GM18498 (cell line): ENCODE measurements at regions not wholly inside any gene's neighbourhood (a gene's known extent, or its start where the extent isn't known, plus 50 kb on each side); places are given as distances from the start of the nearest gene placed in this dataset.

Experiments used
- ATAC-seq: cut with Tn5 transposase; IDR thresholded peaks from one replicate; pipeline ENCODE4 v1.9.1; 2021; ENCODE audit warnings: mild to moderate bottlenecking, moderate library complexity; ENCODE audit not compliant: unreplicated experiment

DNA sequence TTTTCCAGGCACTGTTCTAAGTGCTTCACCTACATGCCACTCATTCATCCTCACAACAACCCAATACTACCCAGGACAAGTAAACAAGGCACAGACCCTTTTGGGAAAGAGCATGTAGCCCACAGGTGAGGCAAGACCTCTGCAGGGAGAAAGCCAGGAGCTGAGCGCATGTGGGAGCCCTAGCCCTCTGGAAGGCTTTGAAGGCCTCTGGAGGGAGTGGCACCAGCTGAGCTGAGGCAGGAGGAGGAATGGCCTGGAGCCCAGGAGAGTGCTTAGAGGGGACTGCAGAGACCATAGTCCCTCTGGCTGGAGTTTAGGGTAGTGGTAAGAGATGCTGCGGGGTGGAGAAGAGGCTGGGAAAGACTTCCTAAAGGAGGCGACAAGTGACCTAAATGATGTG is 516.5 kb downstream of the FUT8 start:
- ATAC-seq: no peak

DNA sequence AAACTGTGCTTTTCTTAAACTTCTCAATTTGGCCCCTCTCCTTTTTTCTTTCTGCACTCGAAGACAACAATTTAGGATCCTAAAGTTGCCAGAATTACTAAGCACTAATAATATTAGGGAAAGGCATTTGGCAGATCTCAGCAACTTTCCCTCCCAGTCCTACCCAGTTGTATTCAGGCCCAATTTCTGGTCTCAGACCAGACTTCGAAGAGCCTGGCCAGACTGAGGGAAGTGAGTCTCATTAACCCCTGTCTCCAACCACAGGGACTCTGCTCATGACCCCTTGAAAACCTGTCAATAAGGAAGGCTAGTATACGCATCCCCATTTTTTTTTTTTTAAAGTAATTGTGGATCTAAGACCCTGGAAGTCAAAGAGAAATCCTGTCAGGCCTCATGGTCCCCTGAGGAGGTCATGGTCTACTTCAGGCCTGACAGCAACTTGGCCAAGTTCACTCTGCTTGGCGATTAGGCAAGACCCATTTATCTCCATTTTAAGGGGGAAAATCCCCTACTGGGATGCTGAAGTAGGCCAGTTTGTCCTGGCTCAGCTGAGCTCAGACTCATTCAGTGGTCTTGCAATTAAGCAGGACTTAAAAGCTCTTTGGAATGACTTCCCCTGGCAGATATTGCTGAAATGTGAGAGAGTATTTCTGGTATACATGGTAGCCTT is 521.0 kb downstream of the FUT8 start:
- ATAC-seq: no peak

DNA sequence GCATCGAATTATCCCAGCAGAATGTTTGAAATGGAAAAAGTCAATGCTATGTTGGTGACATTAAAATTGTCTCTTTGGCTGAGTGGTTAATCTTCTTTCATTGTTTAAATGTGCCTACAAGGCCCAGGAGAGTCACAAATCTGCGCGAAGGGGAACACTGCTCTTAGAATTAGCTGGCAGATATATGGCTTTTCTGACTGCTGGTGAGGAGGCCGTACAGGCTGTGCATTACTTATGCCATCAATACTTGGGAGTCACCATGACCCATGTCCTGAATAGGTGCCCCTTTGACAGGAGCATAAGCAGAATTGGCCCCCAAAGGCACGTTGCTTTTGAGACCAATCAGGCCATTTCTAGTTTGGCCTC is 521.5 kb downstream of the FUT8 start:
- ATAC-seq: no peak

DNA sequence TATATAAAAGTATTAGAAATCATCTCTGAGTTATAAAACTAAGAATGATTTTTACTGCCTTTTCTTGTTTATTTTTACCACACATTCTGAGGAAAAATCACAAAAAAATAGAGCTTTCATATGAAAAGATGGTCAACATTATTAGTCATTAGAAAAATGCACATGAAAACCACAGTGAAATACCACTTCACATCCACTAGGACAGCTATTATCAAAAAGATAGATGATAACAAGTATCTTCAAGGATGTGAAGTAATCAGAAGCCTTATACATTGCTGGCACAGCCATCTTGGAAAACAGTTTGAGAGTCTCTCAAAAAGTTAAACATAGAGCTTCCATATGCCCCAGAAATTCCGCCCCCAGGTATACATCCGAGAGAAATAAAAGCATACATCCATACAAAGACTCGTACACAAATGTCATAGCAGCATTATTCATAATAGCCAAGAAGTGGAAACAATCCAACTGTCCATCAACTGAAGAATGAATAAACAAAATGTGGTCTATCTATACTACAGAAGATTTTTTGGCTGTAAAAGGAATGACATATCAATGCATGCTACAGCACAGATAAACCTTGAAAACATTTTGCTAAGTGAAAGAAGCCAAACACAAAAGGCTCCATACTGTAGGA is 523.9 kb downstream of the FUT8 start:
- no peak for ATAC-seq

DNA sequence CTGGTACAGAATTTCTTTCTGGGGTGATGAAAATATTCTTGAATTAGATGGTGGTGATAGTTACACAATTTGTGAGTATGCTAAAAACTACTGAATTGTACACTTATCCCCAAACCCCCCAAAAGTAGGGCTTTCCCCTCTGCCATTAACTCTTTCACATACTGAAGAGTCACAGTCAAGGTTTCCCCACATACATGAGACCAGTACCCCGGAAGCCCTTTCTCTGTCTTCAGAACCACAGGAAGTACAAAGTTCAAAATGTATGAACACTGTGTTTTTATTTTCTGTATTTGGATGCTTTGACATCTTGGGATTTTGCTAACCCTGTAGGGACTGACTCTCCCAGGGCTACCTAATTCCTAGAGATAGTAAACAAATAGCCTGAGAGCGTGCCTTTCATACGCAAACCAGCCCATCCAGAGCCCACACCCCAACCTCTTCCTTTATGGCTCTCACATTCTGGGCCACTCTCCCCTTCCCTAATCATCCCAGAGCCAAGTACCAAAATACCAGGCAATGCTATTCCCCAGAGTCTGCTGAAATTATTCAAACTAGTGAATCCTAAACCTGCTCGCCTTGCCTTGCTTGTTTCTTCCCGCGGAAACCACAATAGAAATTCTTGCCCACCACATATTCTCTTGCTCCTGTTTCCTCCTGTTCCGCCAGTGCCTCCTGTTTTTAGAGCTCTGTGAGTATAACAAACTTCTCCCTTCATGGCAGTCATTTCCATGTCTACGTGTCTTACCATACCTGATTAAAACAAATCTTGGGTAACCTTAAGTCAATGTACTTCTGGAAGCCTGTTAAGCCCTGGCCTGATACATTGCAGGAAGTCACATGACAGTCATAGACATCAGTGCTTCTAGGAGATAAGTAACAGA is 524.8 kb downstream of the FUT8 start:
- no peak for ATAC-seq

DNA sequence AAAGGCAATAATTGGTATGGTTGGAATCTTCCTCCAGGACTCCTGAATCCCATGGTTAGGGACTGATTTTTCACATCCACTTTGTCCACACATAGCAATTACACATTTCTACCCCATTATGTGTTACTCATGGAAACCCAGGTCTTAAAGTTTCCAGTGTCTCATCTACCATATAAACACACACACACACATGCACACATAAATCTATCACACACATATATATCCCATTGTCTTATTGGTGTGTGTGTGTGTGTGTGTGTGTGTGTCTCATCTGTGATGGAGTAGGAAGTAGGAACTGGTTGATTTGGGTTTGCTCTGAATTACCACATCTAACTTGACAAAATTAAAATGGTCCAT is 525.4 kb downstream of the FUT8 start:
- ATAC-seq: no peak

DNA sequence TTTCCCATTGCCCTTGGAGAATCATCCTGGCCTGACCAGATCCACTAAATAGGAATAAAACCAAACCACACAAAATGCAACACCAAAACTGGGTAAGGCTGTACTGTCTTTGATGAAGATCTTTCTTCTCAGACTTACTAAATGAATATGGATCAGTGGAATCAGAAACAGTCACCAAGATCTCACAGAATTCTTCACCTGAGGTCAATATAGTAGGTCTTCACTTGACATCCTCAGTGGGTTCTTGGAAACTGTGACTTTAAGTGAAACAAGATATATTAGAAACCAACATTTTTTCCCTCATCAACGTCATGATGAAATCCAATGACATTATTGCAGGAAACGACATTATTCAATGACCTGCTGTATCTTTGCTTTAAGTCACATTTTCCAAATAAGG is 526.2 kb downstream of the FUT8 start:
- no peak for ATAC-seq

DNA sequence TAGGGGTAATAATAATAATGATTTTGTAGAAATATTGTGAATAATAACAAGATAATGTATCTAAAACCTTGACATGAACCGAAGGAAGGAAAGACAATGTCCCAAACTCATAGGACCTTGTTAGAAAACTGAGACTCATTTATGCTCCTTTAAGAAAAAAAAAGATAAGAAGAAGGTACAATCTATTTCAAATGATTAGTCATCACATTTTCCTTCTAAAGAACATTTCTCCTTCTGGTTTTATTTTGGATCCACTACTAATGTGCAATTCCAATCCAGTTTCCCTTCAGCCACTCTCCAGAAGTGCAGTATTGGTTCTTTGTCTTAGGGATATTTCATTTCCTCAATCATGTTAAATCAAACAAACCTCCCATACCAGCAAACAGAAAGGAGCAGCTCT is 526.7 kb downstream of the FUT8 start:
- no peak for ATAC-seq

DNA sequence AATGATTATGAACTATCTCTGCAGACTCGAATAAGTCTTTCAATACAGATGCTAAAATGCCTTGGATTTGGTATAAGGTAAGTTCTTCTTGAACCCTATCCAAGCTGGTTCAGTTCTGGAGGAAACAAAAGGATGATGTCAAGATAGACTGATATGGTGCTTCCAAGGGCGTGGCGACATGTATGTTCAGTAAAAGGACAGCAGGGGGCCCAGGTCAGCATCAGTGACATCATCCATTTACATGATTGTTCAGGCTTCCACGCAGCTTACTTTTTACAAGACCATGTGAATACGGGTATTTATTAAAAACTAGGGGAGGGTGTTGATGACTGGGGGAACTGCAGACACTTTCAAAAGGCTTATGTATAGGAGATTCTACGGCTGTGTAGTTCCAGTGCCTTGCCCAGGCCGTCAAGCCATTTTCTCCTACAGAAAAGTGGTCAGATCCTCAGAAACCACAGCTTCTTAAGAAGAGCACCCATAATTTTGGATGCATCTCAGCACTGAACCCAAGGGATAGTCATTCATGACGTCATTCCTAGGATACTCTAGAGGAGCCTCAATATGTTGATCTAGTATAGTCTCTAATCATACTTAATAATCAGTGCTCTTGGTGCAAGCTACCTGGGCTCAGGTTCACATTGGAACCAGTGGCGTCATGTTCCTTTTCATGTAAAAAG is 527.7 kb downstream of the FUT8 start:
- ATAC-seq: no peak

DNA sequence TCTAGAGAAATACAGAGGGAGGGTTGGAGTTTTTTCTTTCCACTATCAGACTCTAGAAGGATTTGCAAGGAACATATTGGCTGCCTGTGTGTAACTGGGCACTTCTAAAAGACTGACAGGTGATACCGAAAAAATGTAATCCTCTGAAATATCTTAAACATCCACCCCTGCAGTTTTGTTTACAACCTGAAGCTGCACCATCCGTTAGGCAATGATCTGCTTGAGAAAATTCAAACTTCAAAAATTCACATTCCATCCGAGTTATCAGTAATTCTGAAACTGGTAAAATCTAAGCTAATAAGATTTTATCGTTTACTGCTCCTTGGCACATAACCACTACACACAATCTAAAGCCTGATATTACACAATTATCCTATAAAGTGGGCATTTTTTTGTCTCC is 528.6 kb downstream of the FUT8 start:
- no peak for ATAC-seq

DNA sequence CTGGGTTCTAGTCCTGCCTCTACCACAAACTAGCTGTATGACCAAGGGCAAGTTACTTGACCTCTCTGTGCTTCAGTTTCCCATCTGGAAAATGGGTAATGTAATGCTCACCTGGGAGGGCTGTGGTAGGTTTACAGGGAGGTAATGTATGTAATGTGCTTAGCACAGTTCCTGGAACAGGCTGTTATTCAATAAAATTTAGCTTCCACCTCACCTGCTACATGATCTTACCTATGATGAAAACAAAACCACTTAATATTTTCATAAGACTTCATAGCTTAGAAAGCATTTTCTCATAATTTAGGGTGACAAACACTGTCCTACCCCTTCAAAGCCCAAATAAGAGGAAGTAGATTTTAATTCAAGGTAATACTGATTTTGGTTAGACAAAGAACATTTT is 530.6 kb downstream of the FUT8 start:
- no peak for ATAC-seq

DNA sequence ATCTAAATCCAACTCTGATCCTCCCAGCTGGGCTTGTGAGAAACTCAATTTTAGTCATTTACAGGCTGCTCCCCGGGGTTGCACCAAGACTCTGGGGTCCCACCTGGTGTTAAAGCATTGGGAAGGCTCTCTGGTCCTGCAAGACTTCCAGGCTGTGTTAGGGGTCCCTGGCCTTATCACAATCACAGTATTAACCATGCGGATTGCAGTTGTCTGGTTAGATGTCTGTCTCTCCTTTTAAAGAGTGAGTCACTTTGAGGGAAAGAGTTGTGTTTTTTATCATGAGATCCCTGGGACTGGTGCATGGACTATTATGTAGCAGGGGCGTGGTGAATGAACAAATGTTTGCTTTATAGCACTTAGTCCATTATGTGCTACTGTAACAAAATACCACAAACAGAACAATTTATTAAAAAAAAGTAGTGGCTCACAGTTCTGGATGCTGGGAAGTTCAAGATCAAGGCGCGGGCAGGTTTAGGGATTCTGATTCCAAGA is 531.4 kb downstream of the FUT8 start:
- no peak for ATAC-seq

DNA sequence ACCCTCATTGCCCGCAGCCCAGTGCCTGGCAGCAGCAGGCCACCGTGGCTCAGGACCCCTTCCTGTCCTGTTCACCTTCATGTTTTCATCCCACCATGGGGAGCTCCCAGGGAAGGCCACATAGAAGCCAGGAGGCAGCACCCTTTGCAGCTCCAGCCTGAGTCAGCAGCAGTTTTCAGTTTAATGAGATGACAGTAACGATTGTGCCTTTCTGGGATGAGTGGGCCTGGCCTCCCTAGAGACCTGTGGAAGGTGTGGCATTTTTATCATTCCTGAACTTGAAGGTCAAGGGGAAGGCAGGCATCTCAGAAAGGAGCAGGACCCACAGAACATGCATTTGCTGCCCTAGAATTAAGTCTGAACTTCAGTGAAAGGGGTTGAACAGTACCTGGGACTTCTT is 532.8 kb downstream of the FUT8 start:
- ATAC-seq: no peak

DNA sequence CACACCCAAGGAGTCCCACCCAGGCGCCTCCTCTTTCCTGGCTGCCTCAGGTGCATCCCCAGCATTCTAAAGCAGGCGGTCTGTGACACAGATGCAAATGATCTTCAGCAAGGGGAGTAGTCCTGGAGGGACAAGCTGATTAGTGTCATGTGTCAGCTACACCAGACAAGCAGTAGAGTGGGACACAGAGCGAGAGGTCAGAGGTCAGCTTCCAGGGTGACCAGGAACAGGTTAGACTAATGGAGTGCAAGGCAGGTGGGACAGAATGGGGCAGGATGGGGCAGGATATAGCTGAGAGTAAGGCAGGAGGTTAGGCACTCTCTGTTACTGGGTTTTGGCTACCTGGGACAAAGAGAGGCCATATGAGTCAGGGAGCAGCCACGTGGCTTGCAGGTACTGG is 534.0 kb downstream of the FUT8 start:
- no peak for ATAC-seq

DNA sequence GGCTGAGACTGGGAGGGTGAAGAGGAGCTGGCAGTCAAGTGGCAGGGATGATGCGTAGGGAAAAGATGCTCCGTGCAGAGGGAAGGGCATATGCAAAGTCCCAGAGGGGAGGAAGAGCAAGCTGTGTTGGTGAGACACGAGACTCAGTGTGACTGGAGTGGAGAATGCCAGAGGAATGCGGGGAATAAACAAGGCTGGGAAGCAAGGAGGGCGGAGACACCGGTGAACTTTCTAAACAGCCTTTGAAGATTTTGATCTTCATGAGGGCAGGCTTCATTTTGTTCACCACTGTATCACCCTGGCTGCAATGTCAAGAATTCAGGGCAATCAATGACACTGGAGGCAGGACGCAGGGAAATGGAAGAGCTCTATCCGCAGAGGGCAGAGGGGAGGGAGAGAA is 535.8 kb downstream of the FUT8 start:
- no peak for ATAC-seq

DNA sequence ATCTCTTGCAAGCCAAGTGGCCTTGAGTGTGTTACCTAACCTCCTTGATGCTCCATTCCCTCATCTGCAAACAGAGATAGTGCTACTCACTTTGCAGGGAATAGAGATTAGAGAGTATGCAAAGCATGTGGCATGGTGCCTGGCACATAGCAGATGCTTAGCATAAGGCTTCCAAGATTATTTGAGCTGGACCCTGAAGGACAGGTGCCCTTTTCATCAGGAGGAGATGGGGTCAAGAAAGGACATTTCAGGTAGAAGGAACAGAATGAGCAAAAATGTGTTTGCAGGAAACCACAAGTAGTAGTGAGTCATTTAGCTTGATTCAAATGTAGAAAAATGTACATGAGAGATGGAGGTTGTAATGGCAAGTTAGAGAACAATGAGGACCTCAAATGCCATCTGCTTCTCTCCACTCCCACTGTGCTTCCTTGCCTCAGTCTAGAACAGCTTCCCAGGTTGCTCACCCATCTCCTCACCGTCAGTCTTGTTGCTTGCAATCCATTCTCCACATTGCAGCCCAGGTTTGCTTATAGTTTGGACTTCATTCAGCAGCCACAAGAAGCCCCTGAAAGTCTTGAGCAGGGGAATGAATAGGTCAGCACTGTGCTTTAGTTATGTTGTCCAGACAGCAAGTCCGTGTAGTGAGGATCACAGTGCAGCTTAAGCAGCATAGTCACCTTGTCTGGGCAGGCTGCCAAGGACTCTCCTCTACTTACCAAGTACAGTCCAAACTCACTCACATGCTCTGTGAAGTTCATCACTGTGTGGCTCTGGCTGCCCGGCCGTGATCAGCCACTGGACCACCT is 536.3 kb upstream of the CCDC196 start:
- peak; percentile 68 for ATAC-seq

DNA sequence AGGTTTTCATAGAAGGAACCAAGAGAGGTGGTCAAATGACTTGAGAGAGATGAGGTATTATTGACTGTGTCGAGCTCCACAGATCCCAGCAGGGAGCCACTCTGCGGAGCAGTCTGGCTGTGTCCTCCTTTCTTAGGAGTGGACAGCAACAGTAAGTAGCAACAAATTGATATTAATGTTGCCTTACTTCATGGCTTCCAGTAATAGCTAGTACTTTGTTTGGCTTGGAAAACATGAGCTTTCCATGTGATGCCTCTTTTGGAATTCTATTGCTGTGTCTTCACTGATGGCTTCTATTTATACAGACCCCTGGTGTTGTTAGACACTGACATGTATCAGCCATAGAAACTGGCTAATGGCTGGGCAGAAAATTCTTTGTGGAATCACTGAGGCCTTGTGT is 531.2 kb upstream of the CCDC196 start:
- ATAC-seq: no peak

DNA sequence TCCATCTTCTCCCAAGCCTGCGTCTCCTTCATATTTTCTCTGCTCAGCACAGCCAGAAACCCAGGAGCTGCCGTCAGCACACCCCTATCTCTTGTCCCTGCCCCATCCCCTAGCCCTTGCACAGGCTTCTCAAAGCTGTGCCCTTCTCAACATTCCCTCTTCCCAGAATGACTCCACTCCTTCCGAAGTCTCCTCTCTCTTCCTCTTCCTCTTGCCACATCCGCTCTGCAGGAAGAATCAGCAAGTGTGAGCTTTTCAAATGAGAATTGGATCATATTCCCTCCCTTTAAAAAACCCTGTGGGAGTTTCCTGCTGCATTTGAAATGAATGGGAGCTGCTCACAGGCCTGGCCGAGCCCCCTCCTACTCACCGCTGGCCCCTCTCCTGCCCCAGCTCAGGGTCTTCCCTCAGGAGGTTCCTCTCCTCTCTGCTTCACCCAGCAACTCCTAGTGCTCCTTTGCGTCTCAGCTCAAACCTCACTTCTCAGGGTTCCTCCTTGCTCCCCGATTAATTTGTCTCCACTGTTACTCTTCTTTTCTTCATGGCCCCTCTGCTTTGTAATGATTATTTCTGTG is 528.5 kb upstream of the CCDC196 start:
- no peak for ATAC-seq

DNA sequence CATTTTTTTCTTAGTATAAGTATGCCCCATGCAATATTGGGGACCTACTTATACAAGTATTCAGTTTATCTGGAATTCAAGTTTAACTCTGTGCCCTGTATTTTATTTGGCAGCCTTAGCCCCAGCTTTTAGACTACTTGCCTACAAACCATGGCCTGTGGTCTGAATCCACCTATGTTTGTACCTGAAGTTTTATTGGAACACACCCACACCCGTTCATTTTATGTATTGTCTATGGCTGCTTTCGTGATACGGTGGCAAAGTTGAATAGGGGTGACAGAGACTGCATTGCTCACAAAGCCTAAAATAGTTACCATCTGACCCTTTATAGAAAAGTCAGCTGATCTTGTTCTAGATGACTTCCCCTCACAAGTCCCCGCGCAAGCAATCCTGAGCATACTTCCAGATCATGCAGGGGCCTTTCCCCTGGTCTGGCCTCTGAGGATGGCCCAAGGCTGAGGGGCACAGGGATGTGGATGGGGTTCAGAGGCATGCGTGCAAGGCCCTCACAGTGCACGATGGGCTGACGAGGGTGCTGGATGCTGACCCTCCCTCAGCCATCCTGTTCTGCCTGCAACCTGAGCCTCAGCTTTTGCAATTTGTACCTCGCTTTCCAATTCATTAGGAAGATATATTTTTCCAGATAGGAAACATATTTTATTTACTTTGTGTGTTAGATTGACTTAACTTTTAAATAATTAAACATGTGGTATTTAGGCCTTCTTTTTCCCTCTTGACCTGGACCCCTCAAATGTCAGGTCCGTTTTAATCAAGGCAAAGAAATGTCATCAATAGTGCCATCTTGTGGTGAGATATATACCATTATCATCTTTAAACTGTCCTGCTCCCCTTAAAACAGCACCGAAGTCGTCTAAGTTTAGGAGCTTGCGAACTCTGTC is 527.3 kb upstream of the CCDC196 start:
- ATAC-seq: peak; percentile 57
